GM12865 (cell line): ENCODE measurements at regions not wholly inside any gene's neighbourhood (a gene's known extent, or its start where the extent isn't known, plus 50 kb on each side); places are given as distances from the start of the nearest gene placed in this dataset.

ENCODE experiments used
- DNase-seq: peaks from one replicate; pipeline ENCODE4 v3.0.0; 2010; ENCODE audit warnings: low read depth
- H3K4me3 ChIP-seq: 2 replicates; pipeline ENCODE4 v1.5.1; 2011; ENCODE audit warnings: mild to moderate bottlenecking, low read depth, low read length, control low read depth
- CTCF ChIP-seq: IDR thresholded peaks from 2 replicates; pipeline ENCODE4 v1.5.1; 2011; ENCODE audit warnings: low read length, control low read depth, low read depth, inconsistent platforms; ENCODE audit not compliant: insufficient read depth; ENCODE audit errors: missing control alignments

- DNase-seq, result no peak
- no peak overlapping the region for H3K4me3 ChIP-seq
- no peak for TF ChIP-seq CTCF
These were observed 280.6 kb downstream of the CALCRL start for GRCh38 chr2:187167491-187167890.

- DNase-seq, result no peak
- no peak for TF ChIP-seq CTCF
- no peak overlapping the region for H3K4me3 ChIP-seq
These were observed 282.0 kb downstream of the CALCRL start for GRCh38 chr2:187165936-187166610.

GRCh38 chr2:187158452-187158851 is 289.6 kb downstream of the CALCRL start:
- no peak for TF ChIP-seq CTCF
- H3K4me3 ChIP-seq, result no peak overlapping the region
- DNase-seq, result no peak

GRCh38 chr2:187157046-187157445 is 291.0 kb downstream of the CALCRL start:
- DNase-seq, result no peak
- TF ChIP-seq CTCF, result no peak
- no peak overlapping the region for H3K4me3 ChIP-seq

- no peak overlapping the region for H3K4me3 ChIP-seq
- no peak for DNase-seq
- TF ChIP-seq CTCF, result no peak
These were observed 292.6 kb downstream of the CALCRL start for GRCh38 chr2:187155476-187155875.

GRCh38 chr2:187150670-187151069 is 297.4 kb downstream of the CALCRL start:
- TF ChIP-seq CTCF, result no peak
- DNase-seq, result no peak
- no peak overlapping the region for H3K4me3 ChIP-seq
